GM10266 (cell line): ENCODE measurements at regions not wholly inside any gene's neighbourhood (a gene's known extent, or its start where the extent isn't known, plus 50 kb on each side); places are given as distances from the start of the nearest gene placed in this dataset.
"Not testable (repeated sequence)": the region's sequence is repeated elsewhere in the genome, so short reads cannot be mapped to it uniquely, and the experiment has no call there.

Source experiments
- DNase-seq: peaks from one replicate; pipeline ENCODE4 v3.0.0; 2012; ENCODE audit errors: extremely low spot score
- CTCF ChIP-seq: IDR thresholded peaks from 2 replicates; pipeline ENCODE4 v1.5.1; 2012; ENCODE audit warnings: mild to moderate bottlenecking, low read depth; ENCODE audit not compliant: control insufficient read depth, insufficient read depth; ENCODE audit errors: missing control alignments

GRCh38 chr2:128604045-128604444, 285.4 kb upstream of the HS6ST1 start:
- DNase-seq: no peak
- TF ChIP-seq CTCF: no peak

GRCh38 chr2:128604581-128604980, 285.9 kb upstream of the HS6ST1 start:
- DNase-seq: not testable (repeated sequence)

GRCh38 chr2:128605421-128605820, 286.8 kb upstream of the HS6ST1 start:
- TF ChIP-seq CTCF: no peak
- DNase-seq: no peak

- DNase-seq: no peak
- TF ChIP-seq CTCF: no peak
Observed at GRCh38 chr2:128605931-128606330, 287.3 kb upstream of the HS6ST1 start.

- DNase-seq: no peak
Observed at GRCh38 chr2:128606837-128607236, 288.2 kb upstream of the HS6ST1 start.

GRCh38 chr2:128607440-128607839, 288.8 kb upstream of the HS6ST1 start:
- no peak for DNase-seq
- TF ChIP-seq CTCF: no peak

More at GRCh38 chr2:128606837-128607236, 288.2 kb upstream of the HS6ST1 start:
- TF ChIP-seq CTCF: no peak

- no peak for TF ChIP-seq CTCF
- no peak for DNase-seq
Observed at GRCh38 chr2:128607911-128608506, 289.3 kb upstream of the HS6ST1 start.
